ENCODE measurements at regions not wholly inside any gene's neighbourhood (a gene's known extent, or its start where the extent isn't known, plus 50 kb on each side); places are given as distances from the start of the nearest gene placed in this dataset.

- WGBS (ENCODE audit: low lambda C conversion rate): 44% methylated on average over 6 of the region's 6 CpGs
- Histone ChIP-seq H3K9me3 (no peaks in the 10 kb centered on the region), H2AFZ (ENCODE audit: low read depth) (no peak overlapping the region), H3K4me2 (no peak overlapping the region), H4K20me1 (ENCODE audit: insufficient read depth) (no peaks in the 10 kb centered on the region), H3K79me2 (ENCODE audit: insufficient read depth) (no peaks in the 10 kb centered on the region), H3K27ac (ENCODE audit: low read depth in 2 of 2, low read length in 1 of 2) (no peak overlapping the region), H3F3A (replicated peaks; ENCODE audit: insufficient read depth) (no peaks in the 10 kb centered on the region), H3K4me3 (ENCODE audit: low read depth in 2 of 2, low read length in 1 of 2) (no peak overlapping the region), H3K4me1 (ENCODE audit: control insufficient read depth in 1 of 2, insufficient read depth in 2 of 2, low read depth in 1 of 2, low read length in 1 of 2) (peaks cover 5 to 22% of the 10 kb centered on the region in 2 experiments; a peak in 3 of 4 replicates), H3K27me3 (ENCODE audit: insufficient read depth) (no peaks in the 10 kb centered on the region), H3K9me2 (no peaks in the 10 kb centered on the region), H3K9ac (no peak overlapping the region), H3K36me3 (replicated peaks in 1 of 2; ENCODE audit: control insufficient read depth in 1 of 2, insufficient read depth in 2 of 2, low read length in 1 of 2) (no peaks in the 10 kb centered on the region)
- DNase-seq: no peak
- CTCF ChIA-PET: no interaction called here
- POLR2A ChIA-PET: no interaction called here
- TF ChIP-seq RCOR1 (IDR thresholded peaks at IDR 0.05; ENCODE audit: low read length) (peak; percentile 69; the same call in 1 of the 2 replicates), MEF2A (IDR thresholded peaks at IDR 0.05; ENCODE audit: borderline replicate concordance, low read depth) (no peak)
These were observed 453.5 kb upstream of the JARID2 start for GRCh38 chr6:14792118-14792955.

GRCh38 chr6:14795451-14795850 is 450.4 kb upstream of the JARID2 start:
- CTCF ChIA-PET: no interaction called here
- Histone ChIP-seq H3F3A (replicated peaks; ENCODE audit: insufficient read depth) (no peaks in the 10 kb centered on the region), H3K4me3 (ENCODE audit: low read depth in 2 of 2, low read length in 1 of 2) (no peak overlapping the region), H3K27ac (ENCODE audit: low read depth in 2 of 2, low read length in 1 of 2) (no peak overlapping the region), H3K27me3 (ENCODE audit: insufficient read depth) (no peaks in the 10 kb centered on the region), H3K36me3 (replicated peaks in 1 of 2; ENCODE audit: control insufficient read depth in 1 of 2, insufficient read depth in 2 of 2, low read length in 1 of 2) (no peaks in the 10 kb centered on the region), H3K4me2 (no peak overlapping the region), H4K20me1 (ENCODE audit: insufficient read depth) (no peaks in the 10 kb centered on the region), H3K79me2 (ENCODE audit: insufficient read depth) (no peaks in the 10 kb centered on the region), H3K9me3 (no peaks in the 10 kb centered on the region), H2AFZ (ENCODE audit: low read depth) (no peak overlapping the region), H3K9me2 (no peaks in the 10 kb centered on the region), H3K4me1 (ENCODE audit: control insufficient read depth in 1 of 2, insufficient read depth in 2 of 2, low read depth in 1 of 2, low read length in 1 of 2) (peaks cover 3 to 21% of the 10 kb centered on the region in 2 experiments; a peak in 3 of 4 replicates), H3K9ac (no peak overlapping the region)
- WGBS (ENCODE audit: low lambda C conversion rate): 56% methylated on average over 7 of the region's 7 CpGs
- TF ChIP-seq SMC3 (IDR thresholded peaks at IDR 0.05; ENCODE audit: low read depth, low read length) (no peak), CTCF (IDR thresholded peaks at IDR 0.05) (no peak), YY1 (IDR thresholded peaks at IDR 0.05; ENCODE audit: low read depth) (no peak), TEAD4 (IDR thresholded peaks at IDR 0.05; ENCODE audit: borderline replicate concordance, insufficient read depth) (no peak), NRF1 (IDR thresholded peaks at IDR 0.05; ENCODE audit: low read depth, low read length) (no peak), IRF3 (IDR thresholded peaks at IDR 0.05; ENCODE audit: low read depth, low read length) (no peak), REST (IDR thresholded peaks at IDR 0.05; ENCODE audit: low read depth, low read length) (no peak), GATA2 (CRISPR knock-in tag; IDR thresholded peaks at IDR 0.05) (no peak), POLR2AphosphoS5 (IDR thresholded peaks at IDR 0.05; ENCODE audit: low read depth, low read length) (no peak), ELF1 (IDR thresholded peaks at IDR 0.05) (no peak), RFX5 (IDR thresholded peaks at IDR 0.05; ENCODE audit: low read length) (no peak), SIN3A (IDR thresholded peaks at IDR 0.05; ENCODE audit: borderline replicate concordance, low read depth, low read length) (no peak), NFIC (IDR thresholded peaks at IDR 0.05; ENCODE audit: borderline replicate concordance) (no peak), MXI1 (IDR thresholded peaks at IDR 0.05; ENCODE audit: low read depth, low read length) (no peak), RXRA (IDR thresholded peaks at IDR 0.05; ENCODE audit: borderline replicate concordance, low read depth) (no peak), PBX3 (IDR thresholded peaks at IDR 0.05) (no peak), GABPA (IDR thresholded peaks at IDR 0.05; ENCODE audit: low read depth) (no peak), MEF2A (IDR thresholded peaks at IDR 0.05; ENCODE audit: borderline replicate concordance, low read depth) (no peak), MAX (IDR thresholded peaks at IDR 0.05; ENCODE audit: low read depth) (no peak), FOXM1 (IDR thresholded peaks at IDR 0.05; ENCODE audit: low read depth) (no peak)
- DNase-seq: no peak
- POLR2A ChIA-PET: no interaction called here

Measured in SK-N-SH (cell line).